ENCODE measurements at regions not wholly inside any gene's neighbourhood (a gene's known extent, or its start where the extent isn't known, plus 50 kb on each side); places are given as distances from the start of the nearest gene placed in this dataset.

DNA sequence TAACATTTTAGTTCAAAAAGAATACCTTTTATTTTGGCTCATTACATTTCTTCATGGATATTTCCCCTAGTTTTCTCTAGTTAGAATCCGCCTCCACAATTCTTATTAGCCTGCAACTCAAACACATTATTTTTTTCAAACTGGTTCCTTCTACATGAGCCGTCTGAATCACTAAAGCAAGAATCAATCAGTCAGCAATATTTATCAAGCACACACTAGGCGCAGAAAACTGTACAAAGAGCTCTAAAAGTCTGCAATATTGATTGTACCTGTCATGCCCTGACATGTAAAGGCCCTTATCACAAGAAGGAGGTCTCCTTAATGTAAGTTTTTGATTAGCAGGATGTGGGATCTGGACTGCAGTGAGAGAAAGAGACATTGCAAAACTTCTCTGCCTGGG, 94.8 kb upstream of the CENPE start:
- TF ChIP-seq, protein P1, sequence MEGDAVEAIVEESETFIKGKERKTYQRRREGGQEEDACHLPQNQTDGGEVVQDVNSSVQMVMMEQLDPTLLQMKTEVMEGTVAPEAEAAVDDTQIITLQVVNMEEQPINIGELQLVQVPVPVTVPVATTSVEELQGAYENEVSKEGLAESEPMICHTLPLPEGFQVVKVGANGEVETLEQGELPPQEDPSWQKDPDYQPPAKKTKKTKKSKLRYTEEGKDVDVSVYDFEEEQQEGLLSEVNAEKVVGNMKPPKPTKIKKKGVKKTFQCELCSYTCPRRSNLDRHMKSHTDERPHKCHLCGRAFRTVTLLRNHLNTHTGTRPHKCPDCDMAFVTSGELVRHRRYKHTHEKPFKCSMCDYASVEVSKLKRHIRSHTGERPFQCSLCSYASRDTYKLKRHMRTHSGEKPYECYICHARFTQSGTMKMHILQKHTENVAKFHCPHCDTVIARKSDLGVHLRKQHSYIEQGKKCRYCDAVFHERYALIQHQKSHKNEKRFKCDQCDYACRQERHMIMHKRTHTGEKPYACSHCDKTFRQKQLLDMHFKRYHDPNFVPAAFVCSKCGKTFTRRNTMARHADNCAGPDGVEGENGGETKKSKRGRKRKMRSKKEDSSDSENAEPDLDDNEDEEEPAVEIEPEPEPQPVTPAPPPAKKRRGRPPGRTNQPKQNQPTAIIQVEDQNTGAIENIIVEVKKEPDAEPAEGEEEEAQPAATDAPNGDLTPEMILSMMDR (IDR thresholded peaks at IDR 0.05; ENCODE audit: low read depth, low read length, missing input control), result no peak
- TF ChIP-seq TAF1 (conservative IDR thresholded peaks at IDR 0.05), result no peak
- TF ChIP-seq YY1 (IDR thresholded peaks at IDR 0.05), result no peak
- TF ChIP-seq NR2F2 (IDR thresholded peaks at IDR 0.05), result no peak
- TF ChIP-seq JUND (IDR thresholded peaks at IDR 0.05), result no peak
- TF ChIP-seq GABPA (IDR thresholded peaks at IDR 0.05 in 1 of 2, conservative IDR thresholded peaks at IDR 0.05 in 1 of 2), result no peak
- TF ChIP-seq, protein P2, sequence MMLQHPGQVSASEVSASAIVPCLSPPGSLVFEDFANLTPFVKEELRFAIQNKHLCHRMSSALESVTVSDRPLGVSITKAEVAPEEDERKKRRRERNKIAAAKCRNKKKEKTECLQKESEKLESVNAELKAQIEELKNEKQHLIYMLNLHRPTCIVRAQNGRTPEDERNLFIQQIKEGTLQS (IDR thresholded peaks at IDR 0.05), result no peak
- TF ChIP-seq SP1 (IDR thresholded peaks at IDR 0.05), result no peak
- no peak for TF ChIP-seq RAD21 (IDR thresholded peaks at IDR 0.05)

Measured in liver (tissue), 3 donors.